Glomerular visceral epithelial cell (primary cell): ENCODE measurements at regions not wholly inside any gene's neighbourhood (a gene's known extent, or its start where the extent isn't known, plus 50 kb on each side); places are given as distances from the start of the nearest gene placed in this dataset.

Experiments
- DNase-seq: peaks from one replicate; pipeline ENCODE4 v3.0.0-alpha.2; 2016; ENCODE audit errors: extremely low spot score

- no peak for DNase-seq
These were observed 112.1 kb upstream of the FGF3 start for GRCh38 chr11:69931060-69931910.

DNA sequence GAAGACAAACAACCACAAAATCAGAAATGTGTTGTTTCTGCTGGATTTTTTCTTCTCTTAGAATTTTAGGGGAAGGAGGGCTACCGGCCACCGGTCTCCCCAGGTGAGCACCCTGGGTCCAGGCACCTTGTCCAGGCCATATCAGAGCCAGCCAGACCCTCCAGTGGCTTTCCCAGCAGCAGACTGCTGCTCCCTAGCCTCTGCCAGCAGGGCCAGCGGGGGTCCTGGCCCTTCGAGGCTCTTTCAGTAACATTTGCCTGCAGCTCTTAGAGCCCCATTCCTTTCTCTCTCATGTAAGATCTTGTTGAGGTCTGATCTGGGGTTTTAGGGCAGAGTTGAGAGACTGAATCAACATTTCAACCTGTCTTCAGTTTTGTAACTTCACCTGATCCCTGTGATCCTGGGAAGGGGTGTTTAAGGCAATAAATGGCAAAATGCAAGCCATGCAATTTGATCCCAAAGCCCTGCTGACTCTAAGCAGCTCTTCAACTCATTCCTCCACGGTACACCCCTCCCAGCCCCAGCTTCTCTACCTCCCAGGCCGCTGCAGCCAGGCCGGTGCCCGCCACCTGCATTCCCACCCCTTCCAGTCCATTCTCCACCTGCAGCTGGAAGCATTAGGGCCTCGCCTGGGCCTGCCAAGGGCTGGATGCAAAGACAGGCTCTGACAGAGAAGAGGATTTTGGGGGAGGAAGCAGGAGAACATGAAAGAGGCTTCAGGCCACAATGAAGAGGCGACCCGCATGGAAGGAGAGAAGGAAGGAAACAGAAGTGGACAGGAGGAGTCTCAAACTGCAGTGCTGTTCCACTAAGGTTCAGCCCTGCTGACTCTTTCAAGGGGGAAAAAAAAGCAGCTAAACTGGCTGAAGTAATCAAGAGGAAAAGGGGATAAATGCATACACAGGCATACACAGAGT, 113.0 kb upstream of the FGF3 start:
- DNase-seq = no peak

- DNase-seq = no peak
These were observed 115.8 kb upstream of the FGF3 start for GRCh38 chr11:69934861-69935494.

- no peak for DNase-seq
These were observed 116.8 kb upstream of the FGF3 start for GRCh38 chr11:69935941-69936505.

DNA sequence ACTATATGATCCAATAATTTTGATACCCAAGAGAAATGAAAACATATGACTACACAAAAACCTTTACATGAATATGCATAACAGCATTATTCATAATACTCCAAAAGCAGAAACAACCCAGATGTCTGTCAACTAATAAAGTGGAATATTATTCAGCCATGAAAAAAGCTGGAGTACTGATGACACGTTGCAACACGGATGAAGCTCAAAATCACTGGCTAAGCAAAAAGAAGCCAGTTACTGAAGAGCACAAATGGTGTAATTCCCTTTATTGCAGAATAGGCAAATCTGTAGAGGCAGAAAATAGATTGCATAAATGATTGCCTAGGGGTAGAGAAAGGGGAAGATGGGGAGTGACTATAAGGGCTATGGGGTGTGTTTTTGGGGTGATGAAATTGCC, 117.6 kb upstream of the FGF3 start:
- DNase-seq = no peak

- DNase-seq = no peak
These were observed 119.0 kb upstream of the FGF3 start for GRCh38 chr11:69938206-69938605.

DNA sequence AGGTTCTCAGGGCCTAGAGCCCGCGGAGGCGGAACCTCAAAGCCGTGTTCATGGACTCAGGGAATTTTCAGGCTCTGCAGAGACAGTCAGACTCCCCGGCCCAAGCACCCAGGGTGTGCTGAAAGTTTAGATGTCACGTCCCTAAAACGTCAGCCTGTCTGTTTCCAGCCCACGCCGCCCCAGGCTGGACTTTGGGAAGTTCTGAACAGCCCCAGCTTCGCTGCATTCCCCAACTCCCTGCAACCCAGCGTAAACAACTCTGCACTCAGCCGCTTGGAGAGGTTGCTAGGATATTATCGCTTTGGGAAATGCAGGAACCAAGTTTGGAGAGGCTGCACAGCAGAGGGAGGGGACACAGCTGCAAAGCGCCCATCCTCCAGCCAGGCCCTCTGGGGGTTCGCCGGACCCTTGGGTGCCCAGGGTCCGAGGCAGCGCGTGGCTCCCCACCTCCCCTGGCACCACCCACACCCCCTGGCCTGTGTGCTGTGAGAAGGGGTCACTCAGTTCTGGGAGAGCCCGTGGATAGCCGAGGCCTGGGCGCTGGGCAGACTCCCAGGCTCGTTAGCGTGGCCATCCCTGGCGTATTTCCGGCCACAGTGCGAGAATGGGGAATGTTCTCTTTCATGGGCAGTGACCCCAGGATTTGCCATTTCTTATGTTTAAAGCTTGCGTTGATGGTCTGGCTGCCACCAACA, 120.5 kb upstream of the FGF3 start:
- no peak for DNase-seq

- DNase-seq = no peak
These were observed 121.0 kb upstream of the FGF3 start for GRCh38 chr11:69940246-69940610.

- no peak for DNase-seq
These were observed 122.5 kb upstream of the FGF3 start for GRCh38 chr11:69941546-69942332.

- DNase-seq = no peak
These were observed 123.2 kb upstream of the FGF3 start for GRCh38 chr11:69942333-69942820.

DNA sequence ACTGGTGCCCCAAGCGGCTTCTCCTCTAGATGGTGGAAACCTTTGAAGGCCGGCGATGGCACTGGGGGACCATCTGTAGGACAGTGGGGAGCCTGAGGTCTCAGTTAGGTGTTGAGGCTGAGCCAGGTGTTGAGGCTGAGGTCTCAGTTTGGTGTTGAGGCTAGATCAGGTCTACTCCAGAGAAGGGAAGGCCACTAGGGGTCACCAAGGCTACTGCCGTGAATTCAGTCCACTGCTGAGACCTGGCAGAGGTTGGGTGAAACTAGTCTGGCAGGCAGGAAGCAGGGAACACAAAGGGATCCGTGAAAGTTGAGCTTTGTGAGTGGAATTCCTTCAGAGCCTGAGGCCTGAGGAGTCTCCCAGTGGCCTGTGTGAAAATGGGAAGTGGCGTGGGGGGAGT, 123.8 kb upstream of the FGF3 start:
- DNase-seq = no peak

- DNase-seq = no peak
These were observed 124.3 kb upstream of the FGF3 start for GRCh38 chr11:69943506-69943905.

DNA sequence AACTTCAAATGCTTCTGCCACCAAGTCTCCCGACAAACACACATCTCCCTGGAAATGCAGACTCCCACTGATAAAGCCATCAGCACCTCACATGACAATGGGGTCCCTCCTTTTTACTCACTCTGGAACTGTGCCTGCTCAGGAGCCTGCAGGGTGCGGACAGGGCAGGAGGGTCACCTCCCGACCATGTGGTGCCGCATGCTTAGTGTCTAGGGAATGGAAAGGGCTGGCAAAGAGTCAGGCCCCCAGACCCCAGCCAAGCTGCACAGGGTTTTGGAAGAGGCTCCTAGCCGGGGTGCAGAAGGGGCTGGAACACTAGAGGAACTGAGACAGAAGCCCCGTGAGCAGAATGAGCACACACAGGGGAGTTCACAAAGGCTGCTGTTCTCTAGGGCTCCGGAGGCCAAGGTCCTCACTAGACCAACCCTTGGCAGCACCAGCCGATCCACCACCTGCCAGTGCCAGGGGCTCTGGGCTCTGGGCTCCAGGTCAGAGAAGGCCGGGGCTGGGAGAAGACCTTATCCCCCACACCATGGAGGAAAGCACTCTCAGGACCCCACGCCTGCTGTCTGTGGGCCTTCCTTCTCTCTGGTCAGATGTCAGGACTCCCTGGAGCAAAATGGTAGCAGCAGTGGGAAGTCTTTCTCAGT, 125.1 kb upstream of the FGF3 start:
- no peak for DNase-seq

DNA sequence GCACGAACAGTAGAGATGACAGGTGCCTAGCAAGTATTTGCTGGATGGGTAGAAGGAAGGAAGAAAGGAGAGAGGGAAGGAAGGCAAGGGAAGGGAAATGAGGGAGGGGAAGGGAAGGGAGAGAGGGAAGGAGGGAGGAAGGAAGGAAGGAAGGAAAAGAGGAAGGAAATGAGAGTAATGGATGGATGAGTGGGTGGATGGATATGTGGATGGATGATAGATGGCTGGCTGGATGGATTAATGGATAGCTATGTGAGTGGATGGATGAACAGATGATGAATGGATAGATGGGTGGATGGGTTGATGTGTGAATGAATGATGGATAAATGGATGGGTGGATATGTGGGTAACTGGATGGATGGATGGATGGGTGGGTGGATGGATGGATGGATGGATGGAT, 125.9 kb upstream of the FGF3 start:
- DNase-seq = no peak

DNA sequence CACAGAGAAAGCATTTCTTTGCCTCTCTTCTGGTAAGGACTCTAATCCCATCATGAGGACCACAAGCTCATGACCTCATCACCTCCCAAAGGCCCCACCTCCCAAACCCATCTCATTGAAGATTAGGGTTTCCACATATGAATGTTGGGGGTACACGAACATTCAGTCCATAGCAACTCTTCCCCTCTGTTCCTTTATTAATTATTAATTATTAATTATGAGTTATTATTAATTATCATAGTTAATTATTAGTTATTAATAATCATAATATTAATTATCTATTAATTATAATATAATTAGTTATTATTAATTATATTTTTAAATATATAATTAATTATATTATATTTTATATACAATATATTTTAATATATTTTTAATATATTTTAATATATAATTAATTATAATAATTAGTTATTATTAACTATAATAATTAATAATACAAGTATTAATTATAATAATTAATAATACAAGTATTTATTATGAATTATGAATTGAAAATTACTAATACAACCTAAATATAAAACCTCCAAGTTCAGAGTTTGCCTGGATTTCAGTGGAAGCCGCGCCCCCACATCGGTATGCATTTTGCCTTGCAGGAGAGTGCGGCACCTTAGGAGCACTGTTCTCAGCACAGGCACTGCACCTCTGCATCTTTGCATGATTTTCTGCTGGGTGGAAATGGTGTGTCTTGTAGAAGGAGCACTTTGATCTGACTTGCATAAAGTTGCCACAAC, 128.0 kb upstream of the FGF3 start:
- DNase-seq = no peak

GRCh38 chr11:69947793-69948255, 128.6 kb upstream of the FGF3 start:
- no peak for DNase-seq

GRCh38 chr11:69948256-69949141, 129.3 kb upstream of the FGF3 start:
- peak; percentile 18 for DNase-seq

DNA sequence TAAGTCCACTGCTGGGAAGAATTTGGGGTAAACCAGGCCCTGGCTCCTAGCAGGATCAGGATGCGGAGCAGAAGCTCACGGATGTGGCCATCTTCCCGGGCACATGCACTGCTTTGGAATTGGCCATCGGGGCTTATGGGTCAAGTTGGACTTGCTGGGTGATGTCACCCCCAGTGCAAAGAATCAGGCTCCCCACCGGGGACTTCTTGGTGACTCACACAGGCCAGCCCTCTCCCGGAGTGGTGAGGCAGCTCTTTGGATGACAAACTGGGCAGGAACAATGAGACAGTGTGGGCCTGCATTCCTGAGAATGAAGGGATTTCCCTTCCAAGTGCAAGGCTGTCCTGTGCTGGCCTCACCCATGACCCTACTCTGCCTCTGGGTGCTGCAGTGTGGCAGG, 128.8 kb upstream of the ANO1 start:
- peak; percentile 81 for DNase-seq
